NCI-H1105 treated with DMSO at 0.1 percent for 48 hours (cell line): ENCODE measurements at regions not wholly inside any gene's neighbourhood (a gene's known extent, or its start where the extent isn't known, plus 50 kb on each side); places are given as distances from the start of the nearest gene placed in this dataset.

ENCODE experiments used
- DNase-seq: peaks from one replicate; lab custom pipeline; 2025; lab: John Stamatoyannopoulos, UW

DNA sequence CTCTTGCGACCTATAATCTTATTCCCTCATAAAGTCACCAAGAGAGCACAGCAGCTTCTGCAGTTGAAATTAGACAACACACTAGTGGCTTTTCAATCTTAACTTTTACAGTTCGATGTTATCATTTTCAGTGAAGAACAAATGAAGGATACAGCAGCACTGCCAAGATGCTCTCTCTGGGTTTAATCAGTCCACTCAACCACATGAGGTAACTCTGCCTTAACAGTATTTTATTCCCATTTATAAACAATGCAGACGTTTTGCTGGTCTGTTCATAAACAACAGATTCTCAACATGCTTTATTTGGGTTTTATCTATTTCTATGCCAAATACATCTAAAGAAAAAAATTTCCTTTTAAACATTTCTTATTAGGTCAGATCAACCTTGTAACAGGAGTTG lies 646.0 kb upstream of the FAM241A start:
- DNase-seq = no peak

DNA sequence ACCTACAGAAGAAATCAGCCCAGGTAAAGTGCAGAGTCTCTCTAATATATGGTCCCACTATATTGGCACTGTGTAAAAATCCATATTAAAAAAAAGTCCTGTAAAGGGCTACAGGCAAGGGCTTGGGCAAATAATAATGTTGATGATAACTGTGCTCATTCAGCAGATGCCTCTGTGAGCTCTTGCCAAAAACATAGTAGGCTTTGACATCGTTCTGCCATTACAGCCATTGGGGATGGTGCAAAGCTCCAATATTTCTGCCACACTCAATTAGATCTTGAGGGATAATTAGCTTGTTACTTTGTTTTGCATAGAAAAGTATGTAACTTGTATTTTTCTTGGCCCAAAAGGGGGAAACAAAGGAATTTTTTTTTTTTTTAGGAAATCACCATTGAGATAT lies 645.5 kb upstream of the FAM241A start:
- no peak for DNase-seq

DNA sequence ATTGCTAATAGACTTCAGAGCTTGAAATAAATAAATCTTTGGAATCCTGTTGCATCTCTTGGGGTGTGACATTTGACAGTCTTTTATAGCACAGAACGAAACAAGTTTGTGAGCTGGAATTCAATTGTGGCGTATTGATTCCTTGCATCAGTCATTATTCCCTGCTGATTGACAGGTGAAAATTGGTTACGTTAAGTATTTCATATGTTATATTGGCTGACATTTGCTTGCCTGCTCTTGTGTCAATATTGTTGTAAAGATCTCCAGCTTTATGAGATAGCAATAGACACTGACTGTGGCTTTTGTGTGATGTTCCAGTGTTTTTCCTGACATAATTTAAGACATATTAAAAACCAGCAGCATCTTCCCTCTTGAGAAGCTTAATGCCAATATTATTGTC lies 644.4 kb upstream of the FAM241A start:
- DNase-seq = no peak

DNA sequence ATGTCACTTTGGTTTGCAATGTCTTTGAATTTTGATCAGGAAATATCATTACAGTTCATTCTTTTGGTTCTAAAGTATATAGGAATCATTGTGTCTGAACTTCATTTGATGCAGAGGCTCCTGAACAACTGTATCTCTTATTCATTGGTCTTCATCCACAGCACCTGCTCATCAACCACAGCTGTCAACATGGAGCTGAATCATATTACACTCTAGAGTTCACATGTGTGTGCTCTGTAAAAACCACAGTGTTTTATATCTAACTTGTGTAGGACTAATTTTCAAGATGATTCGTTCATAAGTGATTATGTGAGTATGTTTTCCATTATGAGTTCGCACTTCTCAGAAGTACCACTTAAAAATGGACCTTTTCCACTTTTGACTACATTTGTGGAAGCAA lies 643.3 kb upstream of the FAM241A start:
- no peak for DNase-seq

DNA sequence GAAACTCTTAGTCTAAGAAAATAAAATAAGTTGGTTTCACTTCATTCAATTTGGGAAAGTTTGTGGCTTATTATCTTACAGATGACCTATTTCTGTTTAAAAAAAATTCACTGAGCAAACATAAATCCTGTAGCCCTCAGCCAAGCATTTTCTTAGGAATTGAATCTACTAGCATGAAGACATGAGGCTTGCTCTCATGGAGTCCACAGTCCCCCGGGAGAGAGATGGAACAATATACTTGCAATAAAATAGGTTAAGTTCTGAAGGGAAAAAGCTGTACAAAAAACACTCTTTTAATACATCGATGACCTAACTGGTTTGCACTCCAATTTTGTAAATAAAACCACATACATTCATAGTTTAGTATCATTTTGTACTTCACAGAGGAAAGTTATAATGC lies 642.6 kb upstream of the FAM241A start:
- DNase-seq = no peak

DNA sequence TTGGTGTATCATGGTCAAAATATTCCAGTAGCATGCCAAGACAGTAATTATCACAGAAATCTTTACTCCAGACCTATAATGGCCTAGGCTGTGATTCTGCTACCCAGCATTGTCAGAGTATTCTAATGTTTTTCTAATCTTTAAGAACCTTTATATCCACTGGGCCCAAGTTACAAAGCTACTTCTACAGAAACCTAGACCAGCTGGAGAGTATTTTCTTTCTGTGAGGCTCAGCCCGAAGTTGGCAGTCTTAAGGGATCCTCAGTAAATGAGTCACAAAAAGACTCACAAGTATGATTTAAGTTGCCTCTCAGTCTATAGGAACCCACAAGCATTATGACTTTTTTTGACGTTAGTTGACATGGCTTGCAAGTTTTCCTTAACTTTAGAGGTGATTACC lies 638.5 kb upstream of the FAM241A start:
- DNase-seq = no peak

DNA sequence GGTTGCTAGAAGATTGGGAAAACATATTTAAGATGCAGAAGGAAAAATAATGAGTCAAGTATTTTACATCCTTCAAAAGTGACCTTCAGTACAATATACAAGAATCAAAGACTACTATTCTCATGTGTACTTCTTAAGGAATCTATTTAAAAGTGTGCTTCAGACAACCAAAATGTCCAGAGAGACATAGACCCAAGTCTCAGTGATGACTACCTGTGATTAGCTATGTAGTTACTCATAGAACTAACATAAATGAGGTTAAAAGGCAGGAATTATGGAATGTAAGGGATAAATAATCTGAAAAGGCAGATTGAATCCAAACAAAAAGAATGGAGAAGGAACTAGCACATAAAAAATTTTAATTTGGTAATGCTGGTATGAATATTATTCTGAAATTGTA lies 634.7 kb upstream of the FAM241A start:
- no peak for DNase-seq

DNA sequence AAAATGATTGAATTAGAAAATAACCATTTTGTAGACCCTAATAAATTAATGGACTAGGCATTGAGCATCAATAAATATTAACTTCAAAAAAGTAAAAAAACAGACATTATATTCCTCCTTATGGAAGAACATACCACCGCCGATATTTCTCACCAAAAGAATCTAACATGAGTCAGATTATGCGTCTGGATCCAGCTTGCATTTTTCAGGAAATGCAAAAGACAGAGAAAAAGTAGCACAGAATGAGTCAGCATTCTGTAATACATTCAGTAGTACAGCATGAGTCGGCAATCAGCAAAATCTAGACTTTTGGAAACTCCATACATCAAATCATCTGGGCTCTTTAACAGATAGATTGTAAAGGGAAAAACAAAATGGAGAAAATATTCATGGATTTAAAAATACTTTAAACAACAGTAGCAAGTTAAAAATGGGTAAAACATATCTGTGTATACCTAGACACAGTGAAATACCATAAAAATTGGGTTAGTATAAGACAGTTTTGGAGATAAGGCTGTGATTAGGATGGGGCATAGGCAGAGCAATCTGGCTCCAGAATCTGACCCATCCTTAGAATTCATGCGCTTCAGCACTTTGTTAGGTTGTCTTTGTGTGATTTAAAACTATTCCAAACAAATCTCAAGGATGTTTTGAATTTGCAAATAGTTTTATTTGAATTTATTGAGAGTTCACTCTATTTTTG lies 633.0 kb upstream of the FAM241A start:
- DNase-seq = no peak

DNA sequence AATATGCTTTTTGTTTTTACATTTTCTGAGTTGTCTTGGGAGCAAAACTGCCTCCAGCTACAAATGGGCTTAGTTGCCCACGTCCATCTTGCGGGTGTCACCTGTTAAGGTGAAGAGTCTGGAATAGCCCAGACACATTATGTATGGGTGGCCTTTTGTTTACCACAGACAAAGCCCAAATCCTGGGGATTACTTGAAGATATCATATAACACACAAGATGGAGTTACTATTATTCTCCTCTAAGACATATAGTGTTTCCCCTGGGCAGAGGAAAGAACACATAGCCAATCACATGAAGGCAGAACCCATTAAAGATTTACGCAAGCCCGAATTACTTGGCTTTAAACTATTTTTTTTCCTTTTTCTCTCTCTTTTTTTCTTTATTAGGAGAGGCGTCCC lies 625.6 kb upstream of the FAM241A start:
- DNase-seq = no peak

DNA sequence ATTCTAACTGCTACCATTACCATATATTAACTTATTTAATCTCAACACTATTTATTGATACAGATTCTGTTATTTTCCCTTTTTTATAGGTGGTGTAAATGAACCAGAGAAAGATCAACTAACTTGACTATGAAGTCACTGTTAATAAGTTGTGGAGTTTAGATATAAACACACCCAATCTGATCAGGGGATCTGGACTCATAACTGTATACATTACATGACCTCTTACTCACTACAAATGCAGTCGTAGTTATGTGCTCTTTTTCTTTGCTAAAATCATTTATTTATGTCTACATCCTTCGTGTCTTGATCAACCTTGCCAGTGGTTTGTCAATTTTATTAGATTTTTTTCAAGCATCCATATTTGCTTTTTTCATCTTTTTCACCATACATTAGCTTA lies 614.8 kb upstream of the FAM241A start:
- no peak for DNase-seq

DNA sequence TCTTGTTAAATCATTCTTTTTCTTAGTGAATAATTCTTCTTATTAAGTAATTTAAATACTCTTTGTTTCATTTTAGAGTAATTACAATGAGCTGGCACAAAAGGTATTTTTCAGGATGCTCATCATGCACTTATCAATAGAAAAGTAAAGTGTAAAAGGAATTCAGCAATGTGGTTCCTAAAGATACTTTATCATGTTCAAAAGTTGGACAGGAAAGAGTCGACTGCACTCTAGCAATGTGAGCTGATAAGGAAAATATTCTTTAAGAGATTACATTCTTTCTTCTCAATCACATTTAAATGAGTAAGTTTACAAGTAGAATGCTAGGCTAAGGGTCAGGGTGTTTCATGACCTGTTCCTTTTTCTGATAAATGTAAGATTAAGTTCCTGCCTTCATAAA lies 609.5 kb upstream of the FAM241A start:
- no peak for DNase-seq

DNA sequence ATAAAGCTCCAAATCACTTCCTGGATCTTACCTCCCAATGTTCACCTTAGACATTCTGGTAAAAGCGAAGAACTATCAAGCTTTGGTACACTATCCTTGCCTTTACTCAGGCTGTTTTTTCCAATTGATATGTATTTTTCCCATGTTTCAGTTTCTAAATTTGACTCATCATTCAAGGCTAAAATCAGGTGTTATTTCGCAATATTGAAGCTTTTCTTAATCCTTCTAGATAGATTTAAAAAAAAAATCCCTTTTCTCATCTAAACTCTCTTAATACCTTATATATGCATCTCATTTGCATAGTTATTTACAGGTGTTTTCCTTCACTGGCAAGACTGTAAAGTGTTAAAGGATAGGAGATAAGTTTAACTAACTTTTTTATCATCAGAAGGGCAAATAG lies 608.1 kb upstream of the FAM241A start:
- DNase-seq = no peak

DNA sequence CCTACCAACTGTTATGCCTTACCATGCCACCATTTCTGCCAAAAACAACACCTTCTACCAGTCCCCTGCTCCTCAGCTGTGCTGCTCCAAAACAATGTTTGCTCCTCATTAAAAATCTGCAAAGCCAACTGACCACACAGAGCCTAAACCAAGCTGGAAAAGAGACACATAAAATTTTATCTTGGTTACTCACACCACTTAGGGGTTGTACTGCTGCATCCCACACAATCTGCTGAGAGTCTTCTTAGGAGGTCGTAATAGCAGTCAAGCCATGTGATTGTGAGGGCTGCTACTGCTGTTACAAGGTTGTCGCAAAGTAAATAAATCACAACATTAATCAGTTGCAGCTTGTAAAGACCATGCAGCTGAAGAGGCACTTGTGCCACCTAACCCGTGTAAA lies 607.4 kb upstream of the FAM241A start:
- no peak for DNase-seq

DNA sequence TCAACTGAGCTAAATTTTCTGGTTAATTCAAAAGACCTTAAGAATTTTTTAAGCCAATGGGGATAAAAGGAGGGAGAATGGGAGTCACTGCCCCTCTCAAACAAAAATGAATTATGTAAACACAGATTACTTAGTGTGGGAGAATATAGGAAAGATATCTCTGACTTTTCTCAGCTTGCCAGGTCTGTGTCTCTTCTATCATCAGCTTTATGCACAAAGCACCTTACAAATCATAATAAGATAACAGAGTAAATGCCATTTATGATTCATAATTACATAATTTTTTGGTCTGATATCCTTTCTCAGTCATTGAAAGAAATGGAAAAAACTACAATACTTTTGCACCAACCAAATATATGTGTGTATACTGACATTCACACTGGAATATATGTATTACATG lies 604.6 kb upstream of the FAM241A start:
- DNase-seq = no peak

DNA sequence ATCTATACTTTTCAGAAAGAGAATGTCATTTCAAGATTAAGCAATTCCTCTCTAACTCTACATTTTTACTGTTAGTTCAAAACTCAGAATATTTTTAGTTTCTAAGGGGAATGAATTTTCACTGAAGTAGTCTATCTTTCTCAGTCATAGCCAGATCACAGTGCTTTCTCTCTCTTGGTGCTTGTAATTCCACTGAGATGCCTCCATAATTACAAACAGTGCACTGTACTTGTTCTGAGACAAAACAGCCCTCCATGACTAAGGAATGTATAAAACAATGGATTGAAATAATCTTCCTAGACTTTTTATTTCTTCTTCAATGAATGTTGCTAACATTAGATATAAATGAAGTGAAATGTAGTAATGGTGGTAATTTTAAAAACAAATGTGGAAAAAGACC lies 603.2 kb upstream of the FAM241A start:
- DNase-seq = no peak

DNA sequence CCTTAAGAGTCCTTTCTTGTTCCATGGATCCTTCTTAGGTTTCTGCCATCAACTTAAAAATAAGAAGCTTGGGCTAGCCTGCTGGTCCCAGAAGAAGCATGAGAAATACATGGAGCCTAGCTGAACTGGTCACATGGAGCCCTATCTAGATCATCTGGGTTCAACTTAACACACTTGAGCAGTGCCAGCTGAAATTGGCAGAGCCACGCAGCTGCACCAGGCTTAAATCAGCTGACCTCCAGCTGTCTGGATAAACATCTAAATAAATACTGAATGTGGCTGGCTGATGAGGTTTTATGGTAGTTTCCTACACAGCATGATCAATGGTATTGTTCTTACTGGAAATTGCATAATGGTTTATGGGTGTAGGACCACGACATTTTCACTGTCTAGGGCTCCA lies 598.4 kb upstream of the FAM241A start:
- no peak for DNase-seq

DNA sequence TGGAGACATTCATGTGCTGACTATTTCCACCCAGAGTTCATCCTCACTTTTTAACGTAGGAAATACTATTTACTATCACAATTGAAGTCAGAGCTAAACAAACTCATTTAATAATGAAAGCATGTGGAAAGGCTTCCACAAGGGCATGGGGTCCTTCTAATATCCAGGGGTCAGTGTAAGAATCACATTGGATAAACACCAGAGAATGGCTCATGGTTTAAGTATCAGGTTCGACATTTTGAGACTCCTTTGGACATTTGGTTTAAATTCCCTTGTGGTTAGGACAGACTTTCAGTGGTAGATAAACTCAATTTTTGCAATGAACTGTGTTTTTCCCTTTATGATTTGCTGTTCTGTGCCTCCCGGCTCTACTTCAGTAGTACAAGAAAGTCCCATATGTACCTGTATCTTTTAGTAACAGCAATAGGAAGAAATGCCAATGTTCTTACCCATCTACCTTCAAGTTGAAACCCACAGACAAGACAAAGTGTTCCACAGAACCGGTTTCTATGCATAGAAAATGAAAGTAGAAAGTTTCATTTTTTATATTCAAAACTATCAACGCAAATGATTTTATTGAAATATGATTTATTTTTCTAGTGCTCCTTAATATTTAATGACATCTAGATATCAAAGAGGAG lies 589.0 kb upstream of the FAM241A start:
- no peak for DNase-seq

DNA sequence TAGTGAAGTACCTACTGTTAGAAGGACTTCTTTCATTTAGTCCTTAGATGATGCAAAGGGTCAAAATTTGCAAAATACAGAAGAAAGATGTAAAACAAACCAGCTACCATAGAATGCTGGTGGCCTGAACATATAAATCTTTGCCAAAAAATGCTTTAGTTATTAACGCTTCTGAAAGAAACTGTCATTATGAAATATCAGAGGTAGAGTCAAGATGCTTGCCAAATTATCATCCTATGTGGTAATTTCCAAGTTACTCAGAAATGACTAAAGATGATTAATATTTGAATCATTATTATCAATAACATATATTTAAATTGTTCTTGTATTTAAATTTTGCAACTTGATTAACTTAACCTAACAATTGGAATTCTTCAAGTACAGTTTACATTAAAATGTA lies 588.4 kb upstream of the FAM241A start:
- DNase-seq = no peak

DNA sequence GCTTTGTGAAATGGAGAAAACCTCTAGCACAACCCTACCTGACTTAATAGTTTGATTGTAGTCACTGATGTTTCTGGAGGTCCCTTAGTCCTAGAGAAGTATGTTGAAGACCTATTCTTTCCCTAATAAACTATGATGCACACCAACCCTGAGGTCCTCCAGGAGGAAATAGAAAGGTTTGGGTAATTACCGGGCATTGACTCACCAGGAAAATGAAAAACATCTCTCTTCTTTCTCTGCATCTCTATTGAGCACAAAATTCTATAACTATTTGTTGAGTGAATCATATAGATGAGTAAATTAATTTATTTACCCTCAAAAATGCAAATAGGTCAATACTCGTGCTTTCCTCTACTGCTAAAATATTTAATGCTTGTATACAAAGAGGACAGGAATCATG lies 582.4 kb upstream of the FAM241A start:
- DNase-seq = no peak

DNA sequence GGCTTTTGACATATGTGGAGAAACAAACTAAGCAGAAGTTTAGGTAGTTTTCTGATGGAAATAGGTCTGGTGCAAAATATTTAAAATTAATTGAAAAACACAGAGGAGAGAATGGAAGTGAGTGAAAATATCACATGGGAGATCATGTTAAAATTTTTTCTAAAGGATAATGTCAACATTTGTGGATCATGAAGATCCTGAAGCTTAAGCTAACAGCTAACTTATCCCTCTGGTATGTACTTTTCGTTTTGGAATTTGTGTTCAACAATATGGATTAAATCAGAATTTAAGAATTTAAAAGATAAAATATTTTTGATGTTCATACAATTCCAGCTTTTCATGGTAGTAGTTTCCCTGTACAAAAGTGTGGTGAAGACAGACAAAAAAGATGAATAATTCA lies 572.8 kb upstream of the FAM241A start:
- no peak for DNase-seq

DNA sequence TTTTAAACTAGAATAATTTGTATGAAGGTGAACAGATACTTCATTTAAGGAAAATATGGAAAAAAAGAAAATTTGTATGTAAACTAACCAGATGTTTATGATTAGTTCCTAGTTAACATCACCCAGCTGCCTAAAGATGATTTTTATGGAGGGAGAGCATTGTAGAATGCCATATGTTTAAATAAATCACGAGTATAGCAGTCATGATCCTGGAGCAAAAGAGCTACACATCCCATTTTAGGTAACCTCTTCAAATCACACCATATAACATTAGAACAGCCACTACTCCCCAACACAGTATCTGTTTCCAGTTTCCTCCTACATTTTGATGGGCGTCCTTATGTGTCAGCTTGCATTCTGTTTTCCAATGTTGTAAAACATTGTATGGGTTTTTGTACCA lies 571.9 kb upstream of the FAM241A start:
- no peak for DNase-seq

DNA sequence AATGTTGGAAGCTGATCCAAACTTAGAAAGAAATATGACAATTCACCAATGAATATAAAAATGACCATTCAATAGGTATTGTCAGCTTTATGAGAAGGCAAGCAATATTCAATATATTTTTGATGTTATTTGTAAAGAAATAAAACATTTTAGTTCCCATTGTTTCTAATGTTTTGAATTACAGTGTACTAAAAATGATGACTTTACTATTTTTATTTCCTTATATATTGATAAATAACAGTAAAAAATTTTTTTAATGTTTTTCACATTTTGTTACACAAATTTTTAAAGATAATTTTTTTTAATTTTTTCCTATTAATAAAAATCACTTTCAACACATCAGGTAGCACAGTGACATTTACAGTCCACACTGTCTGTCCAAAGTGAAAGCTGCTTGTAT lies 565.5 kb upstream of the FAM241A start:
- DNase-seq = no peak

DNA sequence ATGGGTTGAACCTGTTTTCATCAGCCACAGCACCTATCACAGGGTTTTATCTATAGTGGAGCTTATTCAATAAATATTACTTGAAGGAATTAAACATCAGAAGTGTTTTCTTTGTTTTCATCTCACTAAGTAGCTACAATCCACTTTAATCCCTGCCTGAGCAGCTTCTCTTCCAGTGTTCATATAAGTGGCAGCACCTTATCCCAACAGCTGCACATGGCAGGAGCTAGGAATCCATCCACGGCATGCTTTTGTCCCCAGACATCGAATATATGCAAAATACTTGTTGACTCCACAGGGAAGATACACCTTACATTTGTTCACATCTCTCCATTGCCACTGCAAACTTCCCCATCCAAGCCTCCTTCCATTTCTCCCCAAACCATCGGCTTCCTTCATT lies 549.8 kb upstream of the FAM241A start:
- DNase-seq = no peak

DNA sequence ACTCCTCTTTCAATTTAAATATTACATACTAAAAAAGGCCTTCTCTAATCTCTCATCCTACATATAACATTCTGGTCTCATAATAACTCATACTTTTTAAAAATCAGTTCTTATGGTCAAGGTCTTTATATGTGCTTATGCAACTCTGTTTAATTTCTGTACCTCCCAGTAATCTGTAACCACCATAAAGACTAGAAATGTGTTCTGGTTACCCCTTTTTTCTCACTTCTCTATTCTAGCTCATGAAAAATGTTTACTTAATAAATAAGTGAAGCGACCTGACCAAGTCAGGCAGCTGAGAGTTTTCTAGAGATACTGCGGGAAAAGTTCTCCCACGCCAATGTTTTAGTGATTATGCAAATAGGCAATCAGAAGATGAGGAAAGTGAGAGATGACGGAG lies 548.8 kb upstream of the FAM241A start:
- no peak for DNase-seq
